ENCODE measurements at regions not wholly inside any gene's neighbourhood (a gene's known extent, or its start where the extent isn't known, plus 50 kb on each side); places are given as distances from the start of the nearest gene placed in this dataset.

DNA sequence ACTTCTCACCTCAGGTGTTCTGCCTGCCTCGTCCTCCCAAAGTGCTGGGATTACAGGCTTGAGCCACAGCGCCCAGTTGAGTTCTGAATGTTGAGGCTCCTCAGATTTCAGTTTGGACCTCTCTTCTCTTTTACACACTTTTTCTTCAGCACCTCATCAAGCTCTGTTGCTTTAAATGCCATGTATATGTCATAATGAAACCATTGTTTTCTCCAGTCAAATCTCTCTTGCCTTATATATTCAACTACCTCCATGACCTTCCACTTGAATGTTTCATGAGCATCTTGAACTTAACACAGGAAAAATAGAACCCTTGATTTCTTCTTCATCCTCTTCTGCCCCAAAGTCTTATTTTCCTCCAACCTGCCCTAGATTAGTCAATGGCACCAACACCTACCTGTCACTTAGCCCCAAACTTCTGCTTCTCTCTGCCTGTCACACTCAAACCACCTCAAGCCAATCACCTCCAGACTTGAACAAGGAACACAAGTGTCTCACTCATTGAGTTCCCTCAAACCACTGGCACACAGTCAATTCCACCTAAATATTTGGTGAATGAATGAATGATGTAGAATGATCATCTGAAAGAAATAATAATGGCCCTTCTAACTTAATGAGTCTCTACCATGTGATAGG, 161.0 kb upstream of the SGK1 start:
- DNase-seq = no peak

DNA sequence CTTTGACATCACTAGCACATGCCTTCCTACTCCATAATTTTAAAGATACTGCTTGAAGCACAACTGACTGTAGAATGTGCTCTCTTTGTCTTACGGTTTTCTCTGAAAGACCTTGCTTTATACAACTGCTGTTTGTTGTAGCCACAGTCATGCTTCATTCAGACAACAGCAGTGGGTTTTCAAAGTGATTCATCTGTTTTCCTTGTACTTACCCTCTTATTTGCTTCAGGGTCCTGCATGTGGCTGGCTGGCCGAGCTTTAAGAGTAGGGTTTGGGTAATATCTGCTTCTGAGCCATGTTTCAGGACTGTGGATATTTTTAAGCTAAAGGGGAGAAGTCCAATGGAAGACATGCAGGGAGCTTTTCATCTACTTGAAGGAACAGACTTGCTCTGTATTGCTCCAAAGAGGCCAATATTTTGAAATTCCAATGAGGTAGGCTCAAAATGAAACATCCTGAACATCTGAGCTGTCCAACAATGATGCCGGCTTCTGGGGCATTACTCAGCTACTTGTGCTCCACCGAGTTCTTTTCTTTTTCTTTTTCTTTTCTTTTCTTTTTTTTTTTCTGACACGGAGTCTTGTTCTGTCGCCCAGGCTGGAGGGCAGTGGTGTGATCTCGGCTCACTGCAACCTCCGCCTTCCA, 160.2 kb upstream of the SGK1 start:
- DNase-seq = no peak

DNA sequence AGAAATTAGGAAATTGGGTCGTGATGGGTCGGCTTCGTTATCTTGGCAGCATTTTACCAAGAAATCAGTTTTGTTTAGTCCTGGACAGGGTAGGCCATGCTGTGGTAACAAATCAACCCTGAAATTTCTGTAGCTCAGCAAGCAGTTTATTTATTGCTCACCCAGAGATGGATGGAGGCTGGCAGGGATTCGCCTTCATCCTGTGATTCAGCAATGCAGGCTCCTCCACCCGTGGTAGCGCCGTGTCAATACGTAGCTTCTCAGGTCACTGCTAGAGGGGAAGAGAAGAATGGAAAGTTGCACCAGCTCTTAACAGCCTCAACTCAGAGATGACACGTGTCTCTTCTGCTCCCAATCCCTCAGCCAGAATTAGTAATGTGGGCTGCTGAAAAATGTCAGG, 157.0 kb upstream of the SGK1 start:
- no peak for DNase-seq

DNA sequence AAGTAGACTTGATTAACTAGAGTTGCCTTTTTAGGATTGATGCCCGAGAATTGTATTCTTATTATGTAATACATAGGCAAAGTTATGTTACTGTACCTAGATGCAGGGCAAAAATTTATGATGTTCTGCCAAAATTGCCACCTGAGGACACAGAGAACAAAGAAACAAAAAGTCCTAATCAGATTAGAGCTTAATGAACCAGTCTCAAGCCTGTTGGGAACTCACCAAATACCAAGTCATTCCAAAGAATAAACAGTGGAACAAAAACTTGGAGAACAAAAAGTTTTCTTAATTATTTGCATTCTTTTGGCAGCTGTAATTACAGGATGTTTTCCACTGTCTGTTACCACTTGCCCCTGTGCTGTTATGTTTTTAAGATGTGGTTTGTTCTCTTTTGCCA, 154.7 kb upstream of the SGK1 start:
- no peak for DNase-seq

DNA sequence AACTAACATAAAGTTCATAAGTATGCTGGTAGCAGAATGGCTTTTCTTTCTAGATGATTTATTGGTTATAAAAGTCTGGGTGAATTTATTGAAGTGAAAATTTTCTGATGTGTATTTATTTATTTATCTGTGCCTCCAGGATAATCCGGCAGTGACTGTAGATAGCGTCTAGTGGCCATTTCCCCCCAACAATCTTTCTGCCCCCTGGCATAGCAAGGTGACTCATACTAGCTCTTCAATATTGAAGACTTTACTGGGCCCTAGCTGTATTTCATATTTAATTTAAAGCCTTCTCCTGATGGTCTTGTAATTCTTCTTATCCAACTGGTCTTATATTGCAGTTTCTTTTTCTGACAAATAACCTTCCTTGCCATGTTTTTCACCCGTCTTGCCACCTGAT, 154.1 kb upstream of the SGK1 start:
- no peak for DNase-seq

DNA sequence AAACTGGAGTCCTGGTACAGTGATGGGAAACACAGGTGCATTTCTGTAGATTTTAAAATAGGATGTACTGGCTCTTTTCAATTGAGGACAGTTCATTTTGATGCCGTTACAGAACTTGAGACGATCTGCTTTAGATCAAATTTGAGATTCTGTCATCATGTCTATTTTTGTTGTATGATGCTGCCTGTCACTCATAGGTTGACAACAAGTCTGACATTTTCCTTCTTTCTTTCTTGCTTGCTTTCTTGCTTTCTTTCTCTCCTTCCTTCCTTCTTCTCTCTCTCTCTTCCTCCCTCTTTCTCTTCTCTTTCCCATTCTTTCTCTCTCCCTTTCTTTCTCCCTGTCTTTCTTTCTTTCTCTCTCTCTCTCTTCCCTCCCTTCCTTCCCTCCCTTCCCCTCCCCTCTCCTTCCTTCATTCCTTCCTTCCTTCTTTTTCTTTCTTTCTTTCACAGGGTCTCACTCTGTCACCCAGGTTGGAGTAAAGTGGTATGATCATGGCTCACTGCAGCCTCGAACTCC, 152.6 kb upstream of the SGK1 start:
- DNase-seq = no peak

DNA sequence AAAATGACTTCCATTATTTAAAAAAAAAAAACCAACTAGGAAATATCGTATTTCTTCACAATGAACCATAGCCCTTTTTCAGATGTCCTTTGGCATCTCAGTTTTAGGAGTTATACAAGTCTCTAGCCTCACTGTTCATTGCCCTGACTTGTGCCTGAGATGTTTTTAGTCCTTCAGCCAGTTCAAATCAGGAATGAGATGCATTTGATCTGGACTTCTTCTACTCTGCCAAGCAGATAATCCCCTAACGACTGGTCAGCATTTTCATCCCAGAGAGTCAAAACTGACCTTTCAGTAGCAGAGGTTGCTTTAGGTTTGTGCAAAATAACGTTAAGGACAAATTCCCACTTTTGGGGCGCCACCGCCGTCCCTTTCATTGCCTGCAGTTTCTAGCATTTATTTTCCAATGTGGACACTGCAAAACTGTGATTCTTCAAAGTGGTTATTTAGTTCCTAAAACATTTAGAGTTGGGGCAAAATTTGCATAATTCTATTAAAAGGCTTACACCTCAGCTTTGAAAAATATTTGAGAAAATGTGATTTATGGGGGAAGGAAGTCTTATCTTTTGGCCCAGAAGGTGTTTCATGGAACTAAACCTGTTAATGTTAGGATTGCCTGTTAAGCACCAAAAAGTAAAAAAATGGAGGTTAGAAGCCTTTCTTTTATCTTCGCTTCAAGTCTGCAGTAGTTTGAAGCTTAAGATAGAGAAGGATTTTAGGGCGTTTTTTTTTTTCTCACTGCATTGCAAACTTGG, 152.0 kb upstream of the SGK1 start:
- no peak for DNase-seq

DNA sequence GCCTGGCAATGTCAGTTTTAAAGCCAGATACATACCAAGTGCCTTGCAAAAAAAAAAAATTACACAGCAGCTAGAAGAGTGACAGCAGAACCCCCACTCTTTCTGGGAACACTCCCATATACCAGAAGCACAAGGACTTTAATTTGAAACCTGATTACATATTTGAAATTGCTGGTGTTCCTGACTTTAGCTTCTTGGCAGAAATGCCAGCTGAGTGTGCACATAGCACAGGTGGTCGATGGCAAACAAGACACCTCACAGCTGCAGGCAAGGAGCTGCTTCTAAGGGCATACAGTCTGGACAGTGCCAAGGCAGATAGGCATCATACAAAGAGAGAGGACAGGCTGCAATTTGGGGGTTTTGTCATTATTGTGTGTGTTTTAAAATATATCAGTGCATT, 150.7 kb upstream of the SGK1 start:
- DNase-seq = peak; percentile 38

DNA sequence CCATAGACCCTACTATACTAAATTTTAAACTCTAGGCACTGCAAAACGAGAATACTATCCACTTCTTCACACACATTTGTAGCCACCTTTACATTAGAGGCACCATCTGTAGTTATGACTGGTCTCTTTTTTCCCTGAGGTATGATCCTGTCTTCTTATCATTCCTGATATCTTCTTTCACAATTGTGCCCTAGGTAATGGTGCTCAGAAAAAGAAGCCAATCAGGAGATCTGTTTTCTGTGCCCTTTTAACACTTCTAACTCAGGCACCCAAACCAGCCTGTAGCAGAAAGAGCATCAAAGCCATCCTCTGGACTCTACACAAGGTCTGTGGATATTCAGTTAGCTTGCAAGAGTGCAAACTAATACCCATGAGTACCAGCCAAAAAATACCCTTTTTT, 149.7 kb upstream of the SGK1 start:
- no peak for DNase-seq

DNA sequence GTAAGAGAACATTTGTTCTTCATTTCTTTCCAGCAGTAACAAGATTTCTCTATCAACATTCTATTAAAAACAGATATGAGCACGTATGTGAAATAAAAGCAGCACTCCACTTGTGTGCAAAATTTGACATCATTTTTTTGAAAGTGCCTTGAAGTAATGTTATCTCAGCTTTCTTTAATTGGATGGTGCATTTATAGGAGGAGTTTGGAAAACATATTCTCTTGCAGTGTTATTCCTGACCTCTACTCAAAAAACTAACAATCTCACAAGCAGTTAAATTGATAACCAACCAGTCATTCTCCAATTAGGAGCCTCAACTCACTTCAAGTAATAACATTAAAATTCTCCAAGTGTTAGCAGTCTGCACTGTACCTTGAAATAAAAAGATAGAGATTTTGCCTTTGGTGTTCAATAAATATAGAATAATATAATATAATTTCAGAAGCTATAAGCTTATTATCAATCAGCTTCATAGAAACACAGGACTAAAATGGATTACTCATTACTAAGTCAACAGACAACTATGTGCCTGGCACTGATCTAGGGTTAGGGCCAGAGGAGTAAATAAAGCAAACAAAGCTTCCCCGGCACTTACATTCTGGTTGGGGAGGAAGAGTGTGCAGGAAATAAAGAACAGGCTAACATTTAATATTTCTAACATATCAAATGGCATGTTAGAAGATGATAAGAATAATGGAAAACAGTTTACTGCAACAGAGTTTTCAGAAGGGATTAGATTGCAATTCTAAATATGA, 149.0 kb upstream of the SGK1 start:
- no peak for DNase-seq

DNA sequence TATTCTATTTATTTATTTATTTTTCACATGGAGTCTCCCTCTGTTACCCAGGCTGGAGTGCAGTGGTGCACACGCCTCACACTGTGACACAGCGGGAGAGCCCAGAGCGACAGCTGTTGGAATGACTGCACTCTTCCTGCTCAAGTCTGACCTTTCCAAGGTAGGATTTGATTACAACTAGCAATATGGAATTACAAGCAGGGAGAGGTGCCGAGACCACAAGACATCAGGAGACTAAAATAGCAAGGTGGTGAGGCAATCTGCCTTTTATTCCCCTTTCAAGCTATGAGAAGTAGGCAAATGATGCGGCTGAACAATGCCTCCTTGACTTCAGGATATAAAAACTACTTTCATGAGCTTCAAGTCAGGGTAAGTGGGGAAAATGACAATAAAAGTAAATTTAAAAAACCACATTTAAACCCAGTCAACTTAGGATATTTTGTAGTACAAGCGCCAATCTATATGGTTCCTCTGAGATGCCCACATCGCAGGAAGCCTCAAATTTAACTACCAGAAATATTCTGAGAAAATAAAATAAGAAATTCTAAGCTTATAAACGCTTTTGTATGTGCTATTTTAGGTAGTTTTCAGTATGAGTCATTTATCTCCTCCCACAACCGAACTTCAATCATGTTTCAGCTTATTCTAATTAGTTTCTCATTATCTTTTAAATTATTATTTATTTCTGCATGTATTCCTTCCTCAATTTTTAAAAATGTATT, 146.9 kb upstream of the SGK1 start:
- peak; percentile 31 for DNase-seq

DNA sequence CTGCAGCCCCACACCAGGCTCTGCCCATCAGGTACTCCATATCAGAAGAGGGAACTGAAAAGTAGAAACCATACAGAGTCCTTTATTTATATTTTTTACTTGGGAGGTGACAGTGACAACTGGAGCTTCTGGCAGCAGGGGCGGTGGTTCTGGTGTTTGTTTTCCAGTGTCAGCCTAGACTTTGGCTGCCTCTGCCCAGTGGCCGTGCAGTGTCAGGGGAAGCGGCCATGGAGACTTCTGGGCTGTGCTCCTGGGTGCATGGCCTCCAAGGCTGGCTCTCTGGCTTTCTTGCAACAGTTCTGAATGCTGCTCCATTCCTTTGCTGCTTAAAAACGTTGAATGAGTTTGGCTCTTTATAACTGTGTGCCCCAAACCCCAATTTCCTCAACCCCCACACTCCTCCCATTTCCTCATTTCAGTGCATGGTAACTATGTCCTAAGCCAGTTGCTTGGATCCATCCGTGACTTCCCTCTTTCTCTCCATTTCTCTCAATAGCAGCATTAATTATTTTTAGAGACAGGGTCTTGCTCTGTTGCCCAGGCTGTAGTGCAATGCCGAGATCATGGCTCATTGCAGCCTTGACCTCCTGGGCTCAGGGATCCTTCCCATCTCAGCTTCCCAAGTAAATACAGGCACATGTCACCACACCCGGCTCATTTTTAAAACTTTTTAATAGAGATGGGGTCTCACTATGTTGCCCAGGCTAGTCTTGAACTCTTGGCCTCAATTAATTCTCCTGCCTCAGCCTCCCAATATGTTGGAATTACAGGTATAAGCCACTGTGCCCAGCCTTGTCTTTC, 141.1 kb upstream of the SGK1 start:
- DNase-seq = no peak

DNA sequence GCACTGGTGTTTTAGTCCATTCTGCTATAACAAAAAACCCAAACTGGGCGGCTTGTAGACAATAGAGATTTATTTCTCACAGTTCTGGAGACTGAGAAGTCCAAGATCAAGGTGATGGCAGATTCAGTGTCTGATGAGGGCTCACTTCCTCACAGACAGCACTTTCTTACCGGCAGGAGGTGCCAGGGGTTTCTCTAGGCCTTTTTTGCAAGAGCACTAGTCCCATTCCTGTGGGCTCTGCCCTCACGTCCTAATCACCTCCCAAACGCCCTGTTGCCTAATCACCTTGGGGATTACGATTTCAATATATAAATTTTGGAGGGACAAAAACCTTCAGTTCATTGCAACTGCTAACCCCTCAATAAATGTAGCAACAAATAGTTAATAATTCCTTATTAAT, 140.0 kb upstream of the SGK1 start:
- no peak for DNase-seq

DNA sequence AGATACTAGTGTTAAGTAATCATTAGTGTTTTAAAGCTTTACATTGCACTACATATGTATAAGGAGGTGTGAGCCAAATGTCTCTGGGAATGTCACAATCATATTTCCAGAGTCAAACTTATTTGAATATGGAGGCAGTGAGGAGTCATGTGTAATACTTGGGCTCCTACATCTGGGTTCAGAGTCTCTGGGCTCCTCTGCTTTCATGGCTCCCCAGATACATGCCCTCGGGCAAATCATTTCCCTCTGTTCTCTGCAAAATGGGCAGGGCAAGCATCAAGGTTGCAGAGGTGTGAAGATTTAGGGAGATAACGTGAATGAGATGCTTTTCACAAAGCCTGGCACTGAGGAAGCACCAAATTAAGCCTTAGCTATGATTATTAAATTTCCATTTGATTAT, 138.3 kb upstream of the SGK1 start:
- no peak for DNase-seq

DNA sequence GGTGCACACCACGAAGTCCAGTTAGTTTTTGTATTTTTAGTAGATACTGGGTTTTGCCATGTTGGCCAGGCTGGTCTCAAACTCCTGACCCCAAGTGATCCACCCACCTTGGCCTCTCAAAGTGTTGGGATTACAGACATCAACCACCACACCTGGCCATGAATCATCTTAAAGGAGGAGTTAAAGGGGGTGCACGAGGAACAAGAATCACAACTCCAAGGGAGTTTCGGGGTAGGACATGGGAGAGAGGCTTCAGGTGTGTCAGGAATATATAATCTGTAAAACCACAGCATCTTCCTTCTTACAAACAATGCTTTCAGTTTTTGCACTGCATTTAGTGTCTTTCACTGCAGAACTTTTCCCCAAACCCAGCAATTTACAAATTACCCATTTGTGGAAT, 137.4 kb upstream of the SGK1 start:
- DNase-seq = no peak

DNA sequence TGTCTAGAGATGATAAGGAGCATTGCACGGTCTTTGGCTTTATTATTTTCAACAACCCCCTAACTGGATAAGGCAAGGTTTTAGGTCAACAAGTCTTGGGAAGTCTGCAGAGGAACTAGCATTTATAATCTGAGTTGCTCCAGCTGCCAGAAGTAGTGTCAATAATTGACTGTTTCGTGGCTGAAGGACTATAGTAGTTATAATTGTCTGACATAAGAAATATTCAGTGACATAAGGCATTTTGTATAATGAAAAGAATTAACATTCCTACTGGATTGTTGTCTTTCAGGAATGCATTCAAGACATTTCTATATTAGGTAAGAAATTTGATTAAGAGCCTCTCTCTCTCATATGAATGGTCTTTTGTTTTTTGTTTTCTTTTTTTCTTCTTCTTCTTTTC, 136.9 kb upstream of the SGK1 start:
- no peak for DNase-seq

DNA sequence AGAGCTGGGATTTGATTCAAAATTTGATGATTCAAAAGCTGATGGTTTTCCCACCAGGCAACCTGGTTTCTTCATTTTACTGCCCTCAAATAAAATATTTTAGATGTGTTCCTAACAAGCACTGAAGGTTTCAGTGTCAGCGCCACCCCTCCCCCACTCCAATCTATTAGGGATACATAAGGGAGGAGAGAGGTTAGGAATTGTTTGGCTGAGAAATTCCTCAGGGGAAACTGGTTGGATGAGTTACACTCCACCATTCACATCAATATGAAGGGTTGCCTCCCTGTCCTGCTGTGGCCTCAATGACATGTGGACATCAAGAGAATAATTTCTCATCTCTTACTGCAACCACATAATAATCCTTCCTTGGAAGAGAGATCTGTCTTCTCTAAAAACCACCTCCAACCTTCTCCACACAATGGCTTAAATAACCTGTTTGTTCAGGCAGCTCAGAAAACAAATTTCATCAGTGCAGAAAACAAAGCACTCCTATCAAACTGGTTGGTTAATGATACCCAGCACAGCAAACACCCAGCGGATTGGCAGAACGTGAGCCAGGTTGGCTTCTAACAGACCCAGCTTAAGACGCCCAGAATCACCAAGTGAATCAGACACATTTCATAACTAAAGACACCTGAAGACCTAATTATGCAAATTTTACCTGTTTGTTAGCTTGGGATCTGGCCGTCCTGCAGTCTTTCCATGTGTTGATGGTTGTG, 136.0 kb upstream of the SGK1 start:
- DNase-seq = no peak

DNA sequence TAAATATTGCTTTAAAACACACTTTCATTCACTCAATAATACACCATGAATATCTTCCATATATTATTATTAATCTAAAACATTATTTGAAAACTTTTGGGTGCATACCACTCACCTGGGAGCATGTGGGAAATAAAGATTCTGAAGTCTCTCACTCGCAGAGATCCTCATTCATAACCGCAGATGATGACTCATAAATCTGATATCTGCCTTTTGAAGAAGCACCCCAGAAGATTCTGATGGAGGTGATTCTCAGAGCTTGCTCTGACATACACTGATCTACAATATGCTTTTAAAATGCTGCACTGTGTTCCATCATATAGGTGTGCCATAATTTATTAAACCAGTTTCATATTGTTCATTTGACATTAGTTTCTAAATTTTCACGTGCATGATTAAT, 135.0 kb upstream of the SGK1 start:
- DNase-seq = no peak

DNA sequence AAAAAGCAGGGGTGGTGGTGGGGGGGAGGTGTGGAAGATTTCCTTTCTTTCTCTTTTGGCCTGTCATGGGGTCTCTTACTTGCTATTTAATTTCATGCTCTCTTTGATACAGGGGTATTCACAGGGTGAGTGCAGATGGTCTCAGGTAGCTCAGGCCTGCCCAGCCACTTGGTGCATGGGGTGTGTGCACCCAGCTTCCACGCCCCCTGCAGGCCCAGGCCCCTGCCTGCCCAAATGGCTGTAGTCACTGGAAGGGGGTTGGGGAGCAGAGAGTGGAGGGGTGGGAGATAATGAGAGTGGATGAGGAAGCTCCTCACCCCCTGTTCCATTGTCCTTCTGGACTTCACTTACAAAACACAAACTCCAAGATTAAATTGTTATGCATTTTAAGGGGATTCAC, 133.6 kb upstream of the SGK1 start:
- DNase-seq = no peak

DNA sequence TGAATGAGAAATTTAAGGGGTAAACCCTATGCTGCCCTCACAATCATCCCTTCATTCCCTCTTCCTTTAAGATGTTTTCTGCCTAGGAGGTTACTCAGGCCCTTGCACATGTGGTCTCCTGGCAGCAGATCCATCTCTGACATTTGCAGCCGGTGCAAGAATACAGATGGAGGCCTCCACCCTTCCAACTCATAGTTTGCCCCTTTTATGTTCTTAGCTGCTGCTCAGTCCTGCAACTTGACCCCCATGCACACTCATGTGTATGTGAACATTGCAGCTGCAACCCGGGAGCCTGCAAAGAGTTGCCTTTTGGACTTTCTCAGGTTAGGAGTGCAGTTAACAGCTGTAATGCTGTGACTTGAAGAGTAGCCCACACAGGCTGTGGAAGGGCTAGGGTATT, 131.9 kb upstream of the SGK1 start:
- DNase-seq = no peak

DNA sequence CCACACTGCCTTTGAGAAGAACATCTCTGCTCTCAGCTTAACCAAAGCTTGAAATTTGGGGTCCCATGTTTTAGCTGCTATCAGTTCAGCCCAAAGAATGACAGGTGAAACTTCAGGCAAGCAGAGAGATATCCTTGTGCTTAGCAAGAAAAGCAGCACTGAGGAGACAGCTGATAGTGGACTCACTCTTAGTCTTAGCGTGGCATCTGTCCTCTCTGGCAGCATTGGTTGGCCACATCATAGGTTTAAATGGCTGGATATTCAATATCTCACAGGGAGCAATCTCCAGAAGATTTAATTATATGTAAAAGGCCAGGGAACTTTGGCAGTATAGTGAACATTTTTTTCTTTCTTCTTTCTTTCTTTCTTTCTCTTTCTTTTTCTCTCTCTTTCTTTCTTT, 131.1 kb upstream of the SGK1 start:
- no peak for DNase-seq

Data from NCI-H1694 treated with DMSO at 0.1 percent for 48 hours (cell line).